Activated effector memory CD4-positive, alpha-beta T cell treated with anti-CD3 and anti-CD28 coated beads, Interleukin-2, amount 50 U/mL, for 16 hours (primary cell): ENCODE measurements at regions not wholly inside any gene's neighbourhood (a gene's known extent, or its start where the extent isn't known, plus 50 kb on each side); places are given as distances from the start of the nearest gene placed in this dataset.
"Not testable (repeated sequence)": the region's sequence is repeated elsewhere in the genome, so short reads cannot be mapped to it uniquely, and the experiment has no call there.

Source experiments
- DNase-seq: peaks from one replicate; pipeline ENCODE4 v3.0.0-alpha.2; 2020

DNA sequence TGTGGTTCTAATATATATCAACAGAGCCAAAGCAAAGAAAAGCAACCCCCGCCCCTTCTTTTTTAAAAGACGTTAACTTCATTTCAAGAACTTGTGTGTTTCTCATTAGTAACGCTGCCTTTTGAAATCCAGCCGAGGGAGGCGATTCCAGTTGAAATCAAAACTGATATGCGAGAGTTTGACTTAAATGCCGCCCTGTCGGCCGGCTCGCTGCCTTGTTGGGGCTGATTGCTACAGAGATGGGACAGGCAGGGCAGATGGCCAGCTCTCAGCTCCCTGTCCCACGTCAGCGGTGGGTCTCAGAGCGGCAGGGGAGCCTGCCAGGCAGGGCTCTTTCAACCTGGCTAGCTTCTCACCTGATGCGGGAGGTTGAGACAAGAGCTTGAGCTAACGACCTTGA lies 51.9 kb upstream of the ALX4 start:
- no peak for DNase-seq

DNA sequence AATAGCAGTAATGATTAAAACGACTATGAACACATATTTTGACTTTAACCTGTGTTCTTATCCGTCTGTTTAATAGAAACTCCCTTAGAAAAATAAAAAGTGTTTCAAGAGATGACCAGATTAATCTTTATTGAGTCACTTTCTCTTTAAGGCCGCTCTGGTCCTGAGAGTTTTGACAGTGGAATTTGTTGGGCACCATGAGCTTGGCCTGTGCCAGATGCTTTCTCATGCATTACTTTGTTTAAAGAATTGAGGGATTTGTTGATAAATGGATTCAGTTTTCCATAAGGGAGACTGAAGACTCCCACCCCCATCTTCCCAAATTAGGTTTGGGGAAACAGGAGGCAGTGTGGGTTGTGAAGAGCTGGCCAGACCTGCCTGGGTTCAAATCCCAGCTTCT lies 53.2 kb upstream of the ALX4 start:
- no peak for DNase-seq

DNA sequence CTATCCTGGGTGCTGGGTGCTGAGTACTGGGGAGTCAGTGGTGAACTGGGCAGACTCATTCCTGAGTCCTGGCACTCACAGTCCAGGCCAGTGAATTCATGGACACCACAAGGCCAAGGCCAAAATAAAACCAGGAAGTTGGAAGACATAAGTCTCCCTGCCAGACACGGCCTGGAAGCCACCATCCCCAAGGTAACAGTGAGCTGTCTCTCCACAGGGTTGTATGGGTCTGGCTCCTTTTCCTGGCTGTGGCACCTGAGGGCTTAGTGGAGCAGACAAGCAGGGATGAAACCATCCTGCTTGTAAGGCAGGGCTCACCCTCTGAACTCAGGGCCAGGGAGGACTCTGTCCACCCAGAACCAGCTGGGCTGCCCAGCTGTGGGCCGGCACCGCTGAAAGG lies 54.7 kb upstream of the ALX4 start:
- DNase-seq, result no peak

DNA sequence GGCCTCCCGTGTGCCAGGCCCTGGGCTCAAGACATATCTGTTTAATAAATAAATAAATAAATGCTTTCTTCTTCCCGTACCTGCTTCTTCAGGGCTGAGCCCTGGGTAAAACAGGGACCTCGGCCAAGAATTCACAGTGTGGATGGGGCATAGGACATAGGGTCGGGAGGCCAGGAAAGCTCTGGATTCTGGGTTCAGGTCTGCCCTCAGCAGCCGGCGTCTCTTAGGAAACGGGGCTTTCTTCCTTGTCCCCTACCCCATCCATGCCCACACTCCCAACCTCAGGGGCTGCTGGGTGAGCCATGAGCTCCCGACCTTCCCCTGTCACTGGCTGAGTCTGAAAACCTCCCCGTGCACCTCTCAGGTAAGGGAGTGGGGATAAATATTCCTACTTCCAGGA lies 55.7 kb upstream of the ALX4 start:
- DNase-seq, result no peak

DNA sequence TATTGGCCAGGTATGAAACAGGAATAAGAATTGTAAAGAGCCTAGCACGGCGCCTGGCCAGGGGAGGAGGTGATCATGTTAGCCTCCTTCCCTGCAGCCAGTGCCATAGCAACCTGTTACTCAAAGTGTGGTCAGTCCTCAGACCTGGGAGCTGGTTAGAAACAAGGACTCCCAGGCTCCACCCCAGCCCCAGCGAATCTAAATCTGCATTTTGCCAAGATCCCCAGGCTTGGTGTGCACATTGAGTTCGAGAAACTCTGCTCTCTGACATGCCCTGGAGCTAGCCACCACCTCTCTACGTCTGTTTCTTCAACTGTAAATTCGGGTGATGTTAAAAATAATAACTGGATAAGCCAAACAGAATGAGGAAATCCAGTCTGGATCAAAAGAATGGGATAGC lies 56.1 kb upstream of the ALX4 start:
- DNase-seq, result no peak

DNA sequence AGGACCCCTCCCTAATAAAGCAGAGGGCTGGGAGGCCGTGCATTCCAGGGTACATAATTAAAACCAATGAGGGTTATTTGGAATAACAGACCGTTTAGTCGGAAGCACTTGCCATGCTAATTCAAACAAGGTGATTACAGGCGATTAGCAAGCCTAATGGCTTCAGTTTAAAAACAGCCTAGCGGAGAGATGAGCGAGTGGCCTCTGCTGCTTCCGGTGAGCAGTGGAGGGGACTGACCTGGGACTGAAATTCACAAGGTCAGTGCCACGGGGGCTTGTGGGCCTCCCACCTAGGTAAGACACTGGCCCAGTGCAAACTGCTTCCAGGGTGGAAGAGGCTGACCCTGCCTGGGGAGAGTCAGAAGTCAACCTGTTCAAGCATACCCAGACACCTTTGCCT lies 56.8 kb upstream of the ALX4 start:
- DNase-seq, result no peak

DNA sequence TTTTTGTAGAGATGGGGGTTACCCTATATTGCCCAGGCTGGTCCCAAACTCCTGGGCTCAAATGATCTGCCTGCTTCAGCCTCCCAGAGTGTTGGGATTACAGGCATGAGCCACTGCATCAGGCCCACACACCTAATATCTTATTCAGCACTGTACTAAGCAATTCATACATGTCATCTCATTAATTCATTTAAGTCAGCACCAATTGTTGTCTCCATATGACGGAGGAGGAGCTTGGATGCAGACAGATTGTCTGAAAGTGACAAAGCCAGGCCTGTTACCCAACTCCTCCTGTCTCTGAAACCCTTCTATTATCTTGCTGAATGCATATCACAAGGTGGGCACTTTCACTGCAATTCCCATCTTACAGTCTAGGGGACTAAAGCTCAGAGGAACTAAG lies 57.5 kb upstream of the ALX4 start:
- DNase-seq, result no peak

DNA sequence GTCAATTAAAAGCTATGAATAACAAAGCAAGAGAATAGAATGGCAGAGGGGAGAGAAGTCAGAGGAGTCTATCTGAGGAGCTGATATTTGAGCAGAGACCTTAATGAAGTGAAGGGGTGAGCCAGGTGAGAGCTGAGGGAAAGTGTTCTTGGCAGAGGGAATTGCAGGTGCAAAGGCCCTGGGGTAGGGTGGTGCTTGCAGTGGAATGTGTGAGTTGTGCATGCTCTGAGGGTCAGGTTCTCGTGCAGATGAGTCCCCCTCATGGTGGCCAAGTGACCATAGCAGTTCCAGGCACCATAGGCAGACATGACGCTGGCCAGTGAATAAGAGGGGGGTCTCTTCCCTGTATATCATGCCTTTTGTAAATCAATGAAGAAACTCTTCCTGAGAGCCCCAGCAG lies 58.9 kb upstream of the ALX4 start:
- DNase-seq, result no peak

DNA sequence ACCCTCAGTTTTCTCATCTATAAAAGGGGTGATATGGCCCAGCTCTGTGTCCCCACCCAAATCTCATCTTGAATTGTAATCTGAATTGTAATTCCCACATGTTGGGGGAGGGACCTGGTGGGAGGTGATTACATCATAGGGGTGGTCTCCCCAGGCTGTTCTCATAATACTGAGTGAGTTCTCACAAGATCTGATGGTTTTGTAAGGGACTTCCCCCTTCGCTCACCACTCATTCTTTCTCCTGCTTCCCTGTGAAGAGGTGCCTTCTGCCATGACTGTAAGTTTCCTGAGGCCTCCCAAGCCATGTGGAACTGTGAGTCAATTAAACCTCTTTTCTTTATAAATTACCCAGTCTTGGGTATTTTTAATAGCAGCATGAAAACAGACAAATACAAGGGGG lies 61.1 kb upstream of the ALX4 start:
- not testable (repeated sequence) for DNase-seq

DNA sequence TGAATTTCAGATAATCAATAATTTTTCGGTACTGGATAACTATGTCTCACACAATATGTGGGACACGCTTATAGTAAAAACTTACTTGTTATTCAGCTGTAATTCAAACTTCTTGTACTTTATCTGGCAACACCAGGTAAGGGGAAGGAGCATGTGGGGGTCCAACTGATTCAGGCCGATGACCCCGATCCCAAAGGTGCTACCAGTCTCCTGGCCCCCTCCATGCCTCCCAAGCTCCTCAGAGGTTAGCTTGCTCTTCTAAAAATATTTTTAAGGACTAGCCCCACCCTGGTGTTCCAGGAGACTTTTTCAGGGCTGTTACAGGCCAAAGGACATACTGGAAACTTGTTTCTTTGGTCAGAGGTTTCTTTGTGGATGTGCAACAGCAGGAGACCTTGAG lies 61.8 kb upstream of the ALX4 start:
- DNase-seq, result no peak

DNA sequence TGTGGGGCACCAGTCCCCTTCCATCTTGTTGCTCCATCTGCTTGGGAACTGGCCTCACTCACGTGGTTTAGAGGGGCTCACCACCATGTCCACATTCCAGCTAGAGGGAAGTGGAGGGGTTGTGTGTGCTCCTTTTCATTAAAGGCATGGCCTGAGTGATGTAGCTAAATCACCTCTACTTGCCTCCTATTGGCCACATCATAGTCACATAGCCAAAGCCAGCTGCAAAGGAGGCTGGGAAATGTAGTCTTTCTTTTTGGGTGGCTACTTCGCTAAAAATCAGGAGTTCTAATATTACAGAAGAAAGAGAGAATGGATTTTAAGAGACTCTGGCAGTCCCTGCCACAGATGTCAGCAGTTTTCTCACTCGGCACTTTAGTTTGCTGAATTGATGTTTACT lies 63.0 kb upstream of the ALX4 start:
- no peak for DNase-seq

DNA sequence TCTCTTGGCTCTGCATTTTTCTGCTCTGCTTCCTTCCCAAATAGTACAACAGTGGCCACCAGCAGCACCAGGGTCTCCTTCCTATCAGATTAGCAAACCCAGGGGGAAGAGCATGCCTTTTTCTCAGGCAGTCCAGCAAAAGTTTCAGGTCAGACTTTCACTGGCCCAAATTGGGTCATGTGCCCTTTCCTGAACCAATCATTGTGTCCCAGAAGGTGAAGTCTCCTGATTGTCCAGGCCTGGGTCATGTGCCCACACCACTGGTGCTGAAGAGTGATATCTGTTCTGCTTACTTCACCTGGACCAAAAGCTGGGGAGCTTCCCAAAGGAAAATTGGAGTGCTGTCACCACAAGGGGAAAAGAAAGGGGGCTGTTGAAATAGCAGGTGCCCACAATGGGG lies 64.1 kb upstream of the ALX4 start:
- DNase-seq, result no peak

DNA sequence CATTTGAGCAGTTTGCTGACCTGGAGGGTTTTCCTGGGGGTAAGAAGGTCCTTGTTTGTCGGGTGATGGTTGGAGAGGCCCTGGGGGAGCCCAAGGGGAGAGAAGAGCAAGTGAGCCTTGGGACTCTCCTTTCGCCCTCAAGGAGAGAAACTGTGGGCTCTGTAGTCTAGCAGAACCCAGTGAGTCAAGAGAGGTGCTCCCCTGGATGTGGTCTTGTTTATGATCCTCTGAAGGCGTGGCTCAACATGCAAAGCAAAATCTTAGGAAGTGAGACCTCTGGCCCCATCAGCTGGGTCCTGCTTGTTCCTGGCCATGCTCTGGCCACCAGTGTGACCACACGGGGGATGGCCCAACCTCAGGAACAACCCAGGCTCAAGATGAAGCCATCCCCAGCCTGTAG lies 66.5 kb upstream of the ALX4 start:
- no peak for DNase-seq

DNA sequence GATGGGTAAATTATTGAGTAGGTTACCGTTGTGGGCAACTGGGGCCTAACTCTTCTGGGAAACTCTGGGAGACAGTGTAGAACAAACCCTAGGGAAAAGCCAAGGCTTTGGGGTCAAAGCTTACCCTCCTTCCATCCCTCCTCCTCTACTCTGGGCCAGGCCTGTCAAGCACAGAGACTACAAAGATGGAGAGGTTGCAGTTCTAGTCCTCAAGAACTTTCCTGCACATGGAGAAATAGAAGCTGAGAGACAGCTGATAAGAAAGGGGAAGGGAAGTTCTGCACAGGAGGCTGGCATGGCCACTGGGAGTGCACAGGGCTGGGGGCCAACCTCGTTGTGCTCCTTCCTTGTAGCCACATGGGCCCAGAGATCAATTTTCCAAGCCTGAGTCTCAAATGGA lies 67.2 kb upstream of the ALX4 start:
- no peak for DNase-seq

DNA sequence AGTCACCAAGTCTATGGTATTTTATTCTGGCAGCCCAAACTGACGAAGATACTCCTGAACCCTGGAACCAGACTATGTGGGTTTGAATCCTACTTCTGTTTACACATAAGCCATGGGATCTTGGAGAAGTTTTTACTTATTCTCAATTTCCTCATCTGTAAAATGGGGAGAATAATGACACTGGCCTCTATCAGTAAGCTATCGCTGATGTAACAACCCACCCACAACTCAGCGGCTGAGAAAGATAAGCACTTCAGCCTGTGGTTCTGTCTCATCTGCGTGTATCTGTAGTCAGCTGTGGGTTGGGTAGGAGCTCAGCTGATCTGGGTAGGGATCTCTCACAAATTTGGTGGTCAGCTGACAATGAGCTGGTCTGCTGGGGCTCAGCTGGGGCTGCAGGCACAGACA lies 68.0 kb upstream of the ALX4 start:
- DNase-seq, result no peak

DNA sequence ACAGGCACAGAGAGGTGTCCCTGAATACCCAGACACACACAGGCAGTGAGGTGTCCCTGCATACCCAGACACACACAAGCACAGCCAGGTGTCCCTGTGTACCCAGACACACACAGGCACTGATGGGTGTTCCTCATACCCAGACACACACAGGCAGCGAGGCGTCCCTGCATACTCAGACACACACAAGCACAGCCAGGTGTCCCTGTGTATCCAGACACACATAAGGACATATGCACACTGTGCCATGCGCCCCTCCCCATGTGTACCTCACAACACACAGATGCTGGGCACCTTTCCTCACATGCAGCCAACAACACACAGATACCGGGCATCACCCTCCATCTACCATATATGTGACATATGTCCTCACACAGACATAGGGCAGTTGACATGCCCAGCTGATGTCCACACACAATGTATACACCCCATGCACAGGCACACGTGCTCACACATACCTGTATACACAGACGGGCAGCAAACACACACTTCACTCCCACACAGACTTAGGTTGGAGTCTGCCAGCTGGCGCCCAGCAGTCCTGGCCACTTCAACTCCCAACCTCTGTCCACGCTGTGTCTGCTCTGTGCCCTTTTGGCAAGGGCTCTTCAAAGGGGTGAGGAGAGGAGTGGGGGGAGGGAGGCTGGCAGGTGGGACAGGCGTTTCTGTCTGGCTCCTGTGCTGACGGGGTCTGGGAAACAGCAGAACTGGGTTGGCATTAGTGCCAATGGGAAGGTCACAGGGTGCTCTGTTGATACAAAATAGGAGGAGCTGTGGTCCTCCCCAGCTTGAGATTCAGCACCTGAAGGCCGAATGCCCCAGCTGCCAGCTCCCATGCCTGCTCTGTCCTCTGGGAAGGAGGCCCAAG lies 69.4 kb upstream of the ALX4 start:
- no peak for DNase-seq

DNA sequence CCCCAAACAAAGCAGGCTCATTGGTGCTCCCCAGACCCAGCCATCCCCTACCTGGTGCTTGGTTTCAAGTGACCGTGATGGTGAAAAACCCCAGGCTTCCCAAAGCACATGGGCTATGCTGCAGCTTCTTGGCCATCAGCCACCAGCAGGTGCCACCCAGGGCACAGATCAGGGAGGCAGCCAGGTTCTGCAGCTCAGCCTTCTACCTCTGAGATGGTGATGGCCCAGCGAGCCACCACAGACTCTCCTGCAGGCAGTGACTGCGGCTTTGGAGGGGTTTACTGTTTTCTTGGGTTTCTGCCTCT lies 70.0 kb upstream of the ALX4 start:
- DNase-seq, result no peak

DNA sequence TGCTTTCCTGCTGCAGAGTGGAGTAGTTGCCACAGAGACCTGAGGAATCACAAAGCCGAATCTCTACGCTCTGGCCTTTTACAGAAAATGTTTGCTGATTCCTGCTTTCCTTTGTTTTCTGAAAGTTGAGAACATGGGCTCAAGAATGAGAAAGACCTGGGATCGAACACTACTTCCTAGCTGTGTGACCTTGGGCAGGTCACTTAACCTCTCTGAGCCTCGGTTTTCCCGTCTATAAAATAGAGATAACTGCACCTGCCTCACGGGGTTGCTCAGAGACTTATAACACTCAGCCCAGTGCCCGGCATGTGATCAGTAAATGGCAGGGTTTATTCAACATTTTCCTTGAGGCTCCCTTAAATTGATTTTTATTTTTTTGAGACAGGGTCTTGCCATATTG lies 70.9 kb upstream of the ALX4 start:
- DNase-seq, result no peak

DNA sequence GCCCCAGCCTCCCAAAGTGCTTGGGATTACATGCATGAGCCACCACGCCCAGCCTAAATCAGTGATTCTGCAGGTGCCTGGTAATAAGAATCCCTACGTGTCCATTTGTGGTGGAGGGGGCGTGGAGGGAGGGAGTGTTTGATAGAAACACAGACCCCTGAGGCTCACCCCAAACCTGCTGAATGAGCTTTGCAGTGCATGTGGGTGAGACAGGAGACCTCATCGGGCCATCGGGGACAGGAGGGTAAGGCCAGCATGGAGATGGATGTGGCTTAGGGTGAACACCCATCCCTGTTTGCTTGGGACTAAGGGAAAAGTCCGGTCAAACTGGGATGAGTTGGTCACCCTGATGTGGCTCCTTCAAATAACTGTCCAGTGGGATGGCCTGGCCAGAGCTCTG lies 71.3 kb upstream of the ALX4 start:
- no peak for DNase-seq

DNA sequence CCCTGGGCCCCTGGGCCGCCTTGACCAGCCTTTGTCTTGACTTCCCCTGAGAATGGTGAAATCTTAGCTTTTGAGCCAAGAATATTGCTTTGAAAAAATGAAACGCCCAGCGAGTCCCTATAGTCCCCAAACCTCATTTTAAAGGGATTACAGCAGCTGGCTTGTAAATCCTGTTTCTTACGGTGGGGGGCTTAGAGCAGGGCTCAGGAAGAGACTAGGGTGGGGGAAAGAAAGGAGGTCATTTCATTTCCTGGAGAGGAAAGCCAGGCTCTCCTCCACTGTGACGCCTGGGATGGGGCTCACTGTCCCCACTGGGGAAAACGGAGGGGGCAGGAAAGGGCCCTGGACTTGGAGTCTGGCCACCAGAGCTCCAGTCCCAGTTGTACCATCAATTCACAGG lies 72.2 kb upstream of the ALX4 start:
- no peak for DNase-seq

DNA sequence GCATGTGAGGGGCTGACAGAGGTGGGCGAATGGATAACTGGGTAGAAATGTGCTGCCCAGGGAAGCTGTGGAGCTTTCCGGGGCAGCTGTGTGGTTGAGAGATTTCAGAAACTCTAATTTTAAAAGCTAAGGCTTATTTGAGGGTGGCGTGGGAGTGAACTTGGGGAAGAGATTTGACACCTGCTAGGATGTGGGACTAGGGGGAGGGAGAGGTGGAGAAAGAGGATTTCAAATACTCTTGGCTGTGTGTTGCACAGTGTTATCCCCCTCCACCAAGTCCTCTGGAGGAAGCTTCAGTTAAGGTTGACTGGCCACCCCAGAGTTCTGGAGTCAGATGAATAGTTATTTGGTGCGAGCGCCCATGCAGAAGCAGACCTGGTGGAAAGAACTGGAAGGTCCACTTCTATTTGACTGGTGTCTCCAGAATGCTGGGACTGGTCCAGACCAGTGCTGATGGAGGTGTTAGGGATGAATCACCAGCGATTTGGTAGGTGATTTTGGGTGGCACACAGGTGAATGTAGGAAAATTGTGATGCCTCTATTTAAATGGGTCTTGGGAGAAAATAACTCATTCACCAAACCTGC lies 72.8 kb upstream of the ALX4 start:
- DNase-seq, result no peak

DNA sequence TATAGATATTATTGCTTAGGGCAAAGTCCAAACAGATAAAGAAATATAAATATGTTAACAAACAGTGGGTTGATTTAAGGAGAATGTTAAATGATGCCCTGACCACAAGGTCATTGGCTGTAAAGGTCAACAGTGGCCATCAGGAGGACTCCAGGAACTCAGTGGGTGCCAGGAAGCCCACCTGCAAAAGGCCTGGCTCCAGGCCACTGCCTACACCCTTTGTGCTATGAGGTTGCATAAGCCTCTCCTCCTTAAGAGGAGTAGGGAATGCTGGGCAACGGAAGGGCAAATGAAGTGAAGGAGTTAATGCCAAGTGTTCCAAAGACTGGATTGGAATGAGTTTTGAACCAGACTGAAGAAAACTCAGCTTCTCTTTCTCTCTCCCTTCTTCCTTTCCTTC lies 73.3 kb upstream of the ALX4 start:
- DNase-seq, result no peak

DNA sequence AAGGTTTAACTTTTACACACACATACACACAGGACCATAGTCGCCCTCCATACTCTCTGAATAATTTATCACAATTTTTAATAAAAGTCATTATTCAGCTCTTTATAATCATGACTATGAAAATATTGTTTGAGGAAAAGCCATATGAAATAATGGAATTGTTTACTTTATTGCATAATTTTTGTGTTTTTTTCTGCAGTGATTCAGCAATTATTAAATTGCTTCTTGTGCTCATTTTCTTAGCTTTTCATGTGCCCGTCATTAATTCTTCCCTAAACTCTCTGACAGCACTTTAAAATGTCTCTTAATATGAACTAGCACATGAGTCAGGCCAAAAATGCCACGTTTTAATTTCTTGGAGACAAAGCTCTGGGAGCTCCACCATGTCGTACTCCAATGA lies 77.5 kb upstream of the ALX4 start:
- DNase-seq, result no peak

DNA sequence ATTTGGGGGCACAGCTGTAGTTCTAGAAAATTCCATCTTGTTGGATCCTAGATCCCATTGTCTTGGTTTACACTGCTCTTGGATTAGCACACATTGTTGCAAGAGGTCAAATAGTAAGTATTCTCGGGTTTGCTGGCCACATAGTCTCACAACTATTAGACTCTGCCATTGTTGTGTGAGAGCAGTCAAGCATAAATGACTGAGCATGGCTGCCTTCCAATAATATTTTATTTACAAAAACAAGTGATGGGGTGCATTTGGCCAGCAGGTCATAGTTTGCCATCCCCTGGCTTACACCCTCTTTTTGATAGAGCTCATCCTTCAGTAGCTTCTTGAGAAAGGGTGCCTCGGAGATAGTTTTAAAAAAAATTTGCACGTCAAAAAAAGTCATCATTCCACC lies 77.9 kb upstream of the ALX4 start:
- no peak for DNase-seq
